HEK293 (cell line): ENCODE measurements at regions not wholly inside any gene's neighbourhood (a gene's known extent, or its start where the extent isn't known, plus 50 kb on each side); places are given as distances from the start of the nearest gene placed in this dataset.
"Not testable (repeated sequence)": the region's sequence is repeated elsewhere in the genome, so short reads cannot be mapped to it uniquely, and the experiment has no call there.

Experiments
- CTCF ChIA-PET: fragments of 350-600 bp; formaldehyde crosslinking; extraction: SDS; loops from one replicate; lab custom pipeline; 2021; ENCODE audit warnings: antibody characterized with exemption; lab: Yijun Ruan, JAX
- POLR2A ChIA-PET: fragments of 300-600 bp; formaldehyde crosslinking; extraction: SDS; loops from one replicate; lab custom pipeline; 2020; ENCODE audit warnings: antibody characterized with exemption, inconsistent platforms; lab: Yijun Ruan, JAX
- H3K27ac ChIP-seq: fragments of 200-500 bp; sonication (Bioruptor generic); 2 replicates; pipeline ENCODE4 v1.5.1; 2014; ENCODE audit warnings: low read depth, low read length, control low read depth, inconsistent platforms; ENCODE audit errors: extremely low read depth
- H3K36me3 ChIP-seq, 2 experiments: fragments of 200-500 bp in 1 of 2; sonication (Bioruptor generic) in 1 of 2; 1 replicate in 1 of 2; 2 replicates in 1 of 2; pipeline ENCODE4 v1.5.1; 2014 to 2017; ENCODE audit warnings: inconsistent platforms in 2 of 2, low read length in 2 of 2; ENCODE audit not compliant: control insufficient read depth in 2 of 2, insufficient read depth in 1 of 2
- H3K4me1 ChIP-seq: fragments of 200-500 bp; sonication (Bioruptor generic); 2 replicates; pipeline ENCODE4 v1.5.1; 2014; ENCODE audit warnings: mild to moderate bottlenecking, low read length, inconsistent platforms; ENCODE audit not compliant: control insufficient read depth, insufficient read depth
- H3K4me3 ChIP-seq: 2 replicates; pipeline ENCODE4 v1.5.1; 2011; ENCODE audit warnings: low read depth, mild to moderate bottlenecking, control low read depth, low read length, moderate library complexity
- H3K9me3 ChIP-seq: fragments of 200-500 bp; sonication (Bioruptor generic); 2 replicates; pipeline ENCODE4 v1.5.1; 2014; ENCODE audit warnings: low read depth, low read length, inconsistent platforms; ENCODE audit not compliant: control insufficient read depth, insufficient read depth
- RBAK ChIP-seq: fragments of 450-650 bp; formaldehyde crosslinking; IDR thresholded peaks from 2 replicates; pipeline ENCODE4 v1.5.1; 2016; ENCODE audit warnings: missing biosample characterization, missing genetic modification characterization
- ZNF146 ChIP-seq: fragments of 450-650 bp; formaldehyde crosslinking; IDR thresholded peaks from 2 replicates; pipeline ENCODE4 v1.5.1; 2016; ENCODE audit warnings: missing biosample characterization, missing genetic modification characterization
- ZNF398 ChIP-seq: fragments of 450-650 bp; formaldehyde crosslinking; IDR thresholded peaks from 2 replicates; pipeline ENCODE4 v1.5.1; 2017; ENCODE audit warnings: missing biosample characterization, missing genetic modification characterization
- ZNF521 ChIP-seq: fragments of 450-650 bp; formaldehyde crosslinking; IDR thresholded peaks from 2 replicates; pipeline ENCODE4 v1.5.1; 2017; ENCODE audit warnings: missing biosample characterization, mild to moderate bottlenecking, missing genetic modification characterization
- ZNF560 ChIP-seq: fragments of 450-650 bp; formaldehyde crosslinking; IDR thresholded peaks from 2 replicates; pipeline ENCODE4 v1.5.1; 2017; ENCODE audit warnings: missing biosample characterization, missing genetic modification characterization, borderline replicate concordance
- ZNF585B ChIP-seq: fragments of 450-650 bp; formaldehyde crosslinking; IDR thresholded peaks from 2 replicates; pipeline ENCODE4 v1.5.1; 2016; ENCODE audit warnings: missing biosample characterization, missing genetic modification characterization
- ZSCAN16 ChIP-seq: fragments of 450-650 bp; formaldehyde crosslinking; IDR thresholded peaks from 2 replicates; pipeline ENCODE4 v1.5.1; 2016; ENCODE audit warnings: missing biosample characterization, missing genetic modification characterization
- TF ChIP-seq, protein P1 (sequence below): fragments of 450-650 bp; formaldehyde crosslinking; IDR thresholded peaks from 2 replicates; pipeline ENCODE4 v1.5.1; 2016; ENCODE audit warnings: missing biosample characterization, missing genetic modification characterization

GRCh38 chr2:179322289-179322688 is 57.7 kb upstream of the SESTD1 start (continued):
- TF ChIP-seq ZSCAN16 (tag by site-specific recombination) (no peak), ZNF585B (no peak), ZNF521 (tag by site-specific recombination) (no peak), RBAK (tag by site-specific recombination) (no peak), ZNF560 (no peak), ZNF398 (no peak)
- TF ChIP-seq, protein P1, sequence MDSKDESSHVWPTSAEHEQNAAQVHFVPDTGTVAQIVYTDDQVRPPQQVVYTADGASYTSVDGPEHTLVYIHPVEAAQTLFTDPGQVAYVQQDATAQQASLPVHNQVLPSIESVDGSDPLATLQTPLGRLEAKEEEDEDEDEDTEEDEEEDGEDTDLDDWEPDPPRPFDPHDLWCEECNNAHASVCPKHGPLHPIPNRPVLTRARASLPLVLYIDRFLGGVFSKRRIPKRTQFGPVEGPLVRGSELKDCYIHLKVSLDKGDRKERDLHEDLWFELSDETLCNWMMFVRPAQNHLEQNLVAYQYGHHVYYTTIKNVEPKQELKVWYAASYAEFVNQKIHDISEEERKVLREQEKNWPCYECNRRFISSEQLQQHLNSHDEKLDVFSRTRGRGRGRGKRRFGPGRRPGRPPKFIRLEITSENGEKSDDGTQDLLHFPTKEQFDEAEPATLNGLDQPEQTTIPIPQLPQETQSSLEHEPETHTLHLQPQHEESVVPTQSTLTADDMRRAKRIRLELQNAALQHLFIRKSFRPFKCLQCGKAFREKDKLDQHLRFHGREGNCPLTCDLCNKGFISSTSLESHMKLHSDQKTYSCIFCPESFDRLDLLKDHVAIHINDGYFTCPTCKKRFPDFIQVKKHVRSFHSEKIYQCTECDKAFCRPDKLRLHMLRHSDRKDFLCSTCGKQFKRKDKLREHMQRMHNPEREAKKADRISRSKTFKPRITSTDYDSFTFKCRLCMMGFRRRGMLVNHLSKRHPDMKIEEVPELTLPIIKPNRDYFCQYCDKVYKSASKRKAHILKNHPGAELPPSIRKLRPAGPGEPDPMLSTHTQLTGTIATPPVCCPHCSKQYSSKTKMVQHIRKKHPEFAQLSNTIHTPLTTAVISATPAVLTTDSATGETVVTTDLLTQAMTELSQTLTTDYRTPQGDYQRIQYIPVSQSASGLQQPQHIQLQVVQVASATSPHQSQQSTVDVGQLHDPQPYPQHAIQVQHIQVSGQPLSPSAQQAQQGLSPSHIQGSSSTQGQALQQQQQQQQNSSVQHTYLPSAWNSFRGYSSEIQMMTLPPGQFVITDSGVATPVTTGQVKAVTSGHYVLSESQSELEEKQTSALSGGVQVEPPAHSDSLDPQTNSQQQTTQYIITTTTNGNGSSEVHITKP (tag by site-specific recombination), result no peak

DNA sequence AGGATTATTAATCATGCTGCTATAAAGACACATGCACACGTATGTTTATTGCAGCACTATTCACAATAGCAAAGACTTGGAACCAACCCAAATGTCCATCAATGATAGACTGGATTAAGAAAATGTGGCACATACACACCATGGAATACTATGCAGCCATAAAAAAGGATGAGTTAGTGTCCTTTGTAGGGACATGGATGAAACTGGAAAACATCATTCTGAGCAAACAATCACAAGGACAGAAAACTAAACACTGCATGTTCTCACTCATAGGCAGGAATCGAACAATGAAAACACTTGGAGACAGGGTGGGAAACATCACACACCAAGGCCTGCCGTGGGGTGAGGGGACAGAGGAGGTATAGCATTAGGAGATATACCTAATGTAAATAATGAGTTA is 56.4 kb upstream of the SESTD1 start:
- TF ChIP-seq ZNF146 (tag by site-specific recombination), result peak; percentile 52; the same call in 1 of the 2 replicates
- H3K4me3 ChIP-seq, result not testable (repeated sequence)

DNA sequence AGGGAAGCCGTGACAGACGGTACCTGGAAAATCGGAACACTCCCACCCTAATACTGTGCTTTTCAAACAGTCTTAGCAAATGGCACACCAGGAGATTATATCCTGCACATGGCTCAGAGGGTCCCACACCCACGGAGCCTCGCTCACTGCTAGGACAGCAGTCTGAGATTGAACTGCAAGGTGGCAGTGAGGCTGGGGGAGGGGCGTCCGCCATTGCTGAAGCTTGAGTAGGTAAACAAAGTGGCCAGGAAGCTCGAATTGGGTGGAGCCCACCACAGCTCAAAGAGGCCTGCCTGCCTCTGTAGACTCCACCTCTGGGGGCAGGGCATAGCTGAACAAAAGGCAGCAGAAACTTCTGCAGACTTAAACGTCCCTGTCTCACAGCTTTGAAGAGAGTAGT is 50.1 kb upstream of the SESTD1 start:
- POLR2A ChIA-PET, CTCF ChIA-PET, H3K27ac ChIP-seq, H3K9me3 ChIP-seq, H3K36me3 ChIP-seq, H3K4me1 ChIP-seq, H3K4me3 ChIP-seq: not testable (repeated sequence)

More for the DNA sequence above, 56.4 kb upstream of the SESTD1 start:
- H3K4me1 ChIP-seq, H3K27ac ChIP-seq, H3K36me3 ChIP-seq, CTCF ChIA-PET, POLR2A ChIA-PET, H3K9me3 ChIP-seq: not testable (repeated sequence)
